H9 (cell line): ENCODE measurements at regions not wholly inside any gene's neighbourhood (a gene's known extent, or its start where the extent isn't known, plus 50 kb on each side); places are given as distances from the start of the nearest gene placed in this dataset.

Experiments
- DNase-seq: peaks from one replicate; pipeline ENCODE4 v3.0.0-alpha.2; 2017
- H2AFZ ChIP-seq: one replicate; pipeline ENCODE4 v1.6.1; 2013; ENCODE audit warnings: mild to moderate bottlenecking, low read length, control low read depth, moderate library complexity
- H2AK5ac ChIP-seq: 2 replicates; pipeline ENCODE4 v1.6.1; 2013; ENCODE audit warnings: low read length, control low read depth, mixed read lengths; ENCODE audit not compliant: insufficient read length
- H2BK120ac ChIP-seq: one replicate; pipeline ENCODE4 v1.6.1; 2013; ENCODE audit warnings: low read depth, mild to moderate bottlenecking, low read length, control low read depth, inconsistent platforms; ENCODE audit not compliant: poor library complexity, severe bottlenecking
- H2BK12ac ChIP-seq: 2 replicates; pipeline ENCODE4 v1.6.1; 2013; ENCODE audit warnings: low read length, control low read depth, mixed read lengths, low read depth; ENCODE audit not compliant: insufficient read length
- H2BK15ac ChIP-seq: 2 replicates; pipeline ENCODE4 v1.6.1; 2013; ENCODE audit warnings: low read depth, low read length, control low read depth
- H2BK20ac ChIP-seq: one replicate; pipeline ENCODE4 v1.6.1; 2013; ENCODE audit warnings: low read depth, mild to moderate bottlenecking, low read length, control low read depth, inconsistent platforms; ENCODE audit not compliant: poor library complexity, severe bottlenecking
- H2BK5ac ChIP-seq: 2 replicates; pipeline ENCODE4 v1.6.1; 2013; ENCODE audit warnings: low read length, control low read depth, mixed read lengths; ENCODE audit not compliant: insufficient read length
- H3K14ac ChIP-seq: 2 replicates; pipeline ENCODE4 v1.6.1; 2013; ENCODE audit warnings: low read length, control low read depth; ENCODE audit not compliant: insufficient read depth
- H3K18ac ChIP-seq: 2 replicates; pipeline ENCODE4 v1.6.1; 2013; ENCODE audit warnings: low read depth, mild to moderate bottlenecking, mixed read lengths, low read length, control low read depth; ENCODE audit not compliant: insufficient read length
- H3K23ac ChIP-seq: 2 replicates; pipeline ENCODE4 v1.6.1; 2013; ENCODE audit warnings: low read length, control low read depth, mixed read lengths, low read depth; ENCODE audit not compliant: insufficient read length
- H3K23me2 ChIP-seq: 2 replicates; pipeline ENCODE4 v1.6.1; 2013; ENCODE audit warnings: low read depth, mild to moderate bottlenecking, mixed read lengths, low read length, control low read depth; ENCODE audit not compliant: insufficient read length, poor library complexity, severe bottlenecking
- H3K27ac ChIP-seq: 2 replicates; pipeline ENCODE4 v1.5.1; 2013; ENCODE audit warnings: low read length, control low read depth, mixed read lengths, low read depth; ENCODE audit not compliant: insufficient read length
- H3K27me3 ChIP-seq: 2 replicates; pipeline ENCODE4 v1.6.1; 2013; ENCODE audit warnings: low read length, control low read depth, inconsistent platforms; ENCODE audit not compliant: insufficient read depth
- H3K4ac ChIP-seq: 2 replicates; pipeline ENCODE4 v1.6.1; 2013; ENCODE audit warnings: low read depth, mild to moderate bottlenecking, control low read depth, inconsistent platforms, low read length, moderate library complexity
- H3K4me1 ChIP-seq: 2 replicates; pipeline ENCODE4 v1.6.1; 2013; ENCODE audit warnings: low read length, control low read depth, inconsistent platforms; ENCODE audit not compliant: insufficient read depth
- H3K4me2 ChIP-seq: 2 replicates; pipeline ENCODE4 v1.6.1; 2013; ENCODE audit warnings: low read length, control low read depth, mixed read lengths; ENCODE audit not compliant: insufficient read length, insufficient read depth
- H3K56ac ChIP-seq: 2 replicates; pipeline ENCODE4 v1.6.1; 2013; ENCODE audit warnings: low read depth, mild to moderate bottlenecking, mixed read lengths, low read length, control low read depth; ENCODE audit not compliant: insufficient read length
- H3K79me1 ChIP-seq: 2 replicates; pipeline ENCODE4 v1.6.1; 2013; ENCODE audit warnings: low read depth, mild to moderate bottlenecking, moderate library complexity, low read length, control low read depth, inconsistent platforms; ENCODE audit not compliant: insufficient read depth, poor library complexity, severe bottlenecking
- H3K79me2 ChIP-seq: 2 replicates; pipeline ENCODE4 v1.6.1; 2013; ENCODE audit warnings: low read length, control low read depth, inconsistent platforms; ENCODE audit not compliant: insufficient read depth
- H3K9ac ChIP-seq: 2 replicates; pipeline ENCODE4 v1.6.1; 2013; ENCODE audit warnings: low read length, control low read depth, mixed read lengths; ENCODE audit not compliant: insufficient read length; ENCODE audit errors: extremely low read depth
- H3K9me3 ChIP-seq: one replicate; pipeline ENCODE4 v1.6.1; 2013; ENCODE audit warnings: low read depth, low read length, inconsistent platforms; ENCODE audit not compliant: control insufficient read depth
- H3T11ph ChIP-seq: one replicate; pipeline ENCODE4 v1.6.1; 2013; ENCODE audit warnings: mild to moderate bottlenecking, low read length, control low read depth, inconsistent platforms
- H4K20me1 ChIP-seq: one replicate; pipeline ENCODE4 v1.6.1; 2013; ENCODE audit not compliant: control insufficient read depth, insufficient read length, insufficient read depth
- H4K5ac ChIP-seq: 2 replicates; pipeline ENCODE4 v1.6.1; 2013; ENCODE audit warnings: low read depth, mild to moderate bottlenecking, mixed read lengths, low read length, control low read depth; ENCODE audit not compliant: insufficient read length
- H4K8ac ChIP-seq: replicated peaks from 2 replicates; pipeline ENCODE4 v1.6.1; 2013; ENCODE audit warnings: low read length, control low read depth, mixed read lengths, low read depth; ENCODE audit not compliant: insufficient read length
- H4K91ac ChIP-seq: 2 replicates; pipeline ENCODE4 v1.6.1; 2013; ENCODE audit warnings: low read depth, mild to moderate bottlenecking, moderate library complexity, mixed read lengths, low read length, control low read depth; ENCODE audit not compliant: insufficient read length
- H3K27ac Mint-ChIP-seq, 3 experiments: 2 replicates in 2 of 3; 3 replicates in 1 of 3; pipeline ENCODE4 v1.8.0; 2020 to 2021; ENCODE audit warnings: mixed read lengths in 3 of 3, mild to moderate bottlenecking in 1 of 3, moderate library complexity in 1 of 3
- H3K27me3 Mint-ChIP-seq: 2 replicates; pipeline ENCODE4 v1.8.0; 2021; ENCODE audit warnings: low read depth, mild to moderate bottlenecking, moderate library complexity, mixed read lengths
- H3K36me3 Mint-ChIP-seq, 3 experiments: 2 replicates in 2 of 3; 3 replicates in 1 of 3; pipeline ENCODE4 v1.8.0; 2020 to 2021; ENCODE audit warnings: low read depth in 3 of 3, mixed read lengths in 3 of 3; ENCODE audit not compliant: insufficient read depth in 1 of 3
- H3K4me1 Mint-ChIP-seq, 2 experiments: 2 replicates each; pipeline ENCODE4 v1.8.0; 2020; ENCODE audit warnings: mixed read lengths in 2 of 2
- H3K4me3 Mint-ChIP-seq, 2 experiments: 2 replicates in 1 of 2; 3 replicates in 1 of 2; pipeline ENCODE4 v1.8.0; 2020 to 2021; ENCODE audit warnings: mild to moderate bottlenecking in 2 of 2, mixed read lengths in 2 of 2, moderate library complexity in 1 of 2
- H3K9me3 Mint-ChIP-seq, 2 experiments: 2 replicates in 1 of 2; 3 replicates in 1 of 2; pipeline ENCODE4 v1.8.0; 2020; ENCODE audit warnings: mild to moderate bottlenecking in 2 of 2, mixed read lengths in 2 of 2, moderate library complexity in 1 of 2
- CTCF ChIP-seq: fragments of 200-600 bp; sonication (generic); conservative IDR thresholded peaks from 3 replicates; pipeline ENCODE4 v1.8.0; 2021; ENCODE audit warnings: antibody characterized with exemption, mild to moderate bottlenecking
- WGBS: extraction: QIAGEN DNeasy Blood & Tissue Kit; methylation state at CpG from one replicate; pipeline ENCODE4 v1.1.7; 2013; ENCODE audit warnings: missing lambda C conversion rate, low lambda C conversion rate, mixed read lengths; ENCODE audit not compliant: insufficient read length; ENCODE audit errors: extremely low coverage; 5-methylcytosine and 5-hydroxymethylcytosine counted together

GRCh38 chr4:138918169-138918869, 97.3 kb upstream of the NOCT start:
- Histone ChIP-seq H3K79me2 (no peaks in the 10 kb centered on the region), H3K79me1 (no peaks in the 10 kb centered on the region), H2BK20ac (no peak overlapping the region), H3K4me1 (no peaks in the 10 kb centered on the region), H3K27ac (no peak overlapping the region), H3K9me3 (no peaks in the 10 kb centered on the region), H2BK15ac (no peak overlapping the region), H3K9ac (no peak overlapping the region), H4K8ac (no peak overlapping the region), H2BK5ac (no peak overlapping the region), H3K18ac (no peak overlapping the region), H4K5ac (no peak overlapping the region), H2AK5ac (no peak overlapping the region), H3K23me2 (no peaks in the 10 kb centered on the region), H4K91ac (no peak overlapping the region), H4K20me1 (no peaks in the 10 kb centered on the region), H3T11ph (no peak overlapping the region), H2BK12ac (no peak overlapping the region), H3K14ac (no peak overlapping the region), H3K23ac (no peak overlapping the region), H2AFZ (no peak overlapping the region), H3K4ac (no peak overlapping the region), H3K4me2 (no peak overlapping the region), H3K56ac (no peak overlapping the region), H2BK120ac (no peak overlapping the region), H3K27me3 (no peaks in the 10 kb centered on the region)
- no peak for TF ChIP-seq CTCF
- WGBS: no CpG with 5 or more reads among the region's 15 CpGs
- H3K9me3 Mint-ChIP-seq: no peaks in the 10 kb centered on the region
- H3K4me1 Mint-ChIP-seq: peaks cover 9 to 12% of the 10 kb centered on the region in 2 experiments; a peak in 3 of 4 replicates
- no peak overlapping the region for H3K4me3 Mint-ChIP-seq
- H3K27me3 Mint-ChIP-seq: no peaks in the 10 kb centered on the region
- DNase-seq: no peak
- no peak overlapping the region for H3K27ac Mint-ChIP-seq
- no peaks in the 10 kb centered on the region for H3K36me3 Mint-ChIP-seq
